Skeletal muscle tissue (tissue), 3 donors: ENCODE measurements at regions not wholly inside any gene's neighbourhood (a gene's known extent, or its start where the extent isn't known, plus 50 kb on each side); places are given as distances from the start of the nearest gene placed in this dataset.

ENCODE experiments used
- H3K27ac ChIP-seq: one replicate; pipeline ENCODE4 v1.7.0; 2013; ENCODE audit warnings: mild to moderate bottlenecking, low read depth, low read length, inconsistent platforms
- H3K27me3 ChIP-seq, 3 donors: one replicate each; pipeline ENCODE4 v1.7.0; 2013; ENCODE audit warnings: low read length in 3 of 3; ENCODE audit not compliant: control insufficient read depth in 3 of 3, insufficient read depth in 3 of 3
- H3K36me3 ChIP-seq, 3 donors: one replicate each; pipeline ENCODE4 v1.7.0; 2013; ENCODE audit warnings: low read length in 3 of 3; ENCODE audit not compliant: control insufficient read depth in 3 of 3, insufficient read depth in 3 of 3
- H3K4me1 ChIP-seq, 3 donors: one replicate each; pipeline ENCODE4 v1.7.0; 2013; ENCODE audit warnings: low read length in 3 of 3, mild to moderate bottlenecking in 3 of 3; ENCODE audit not compliant: control insufficient read depth in 3 of 3, insufficient read depth in 3 of 3
- H3K4me3 ChIP-seq, 3 donors: one replicate each; pipeline ENCODE4 v1.7.0; 2013; ENCODE audit warnings: low read length in 3 of 3
- H3K9ac ChIP-seq, 3 donors: one replicate each; pipeline ENCODE4 v1.7.0; 2013; ENCODE audit warnings: low read length in 3 of 3, mild to moderate bottlenecking in 3 of 3, moderate library complexity in 2 of 3, low read depth in 1 of 3
- H3K9me3 ChIP-seq, 3 donors: one replicate each; pipeline ENCODE4 v1.7.0; 2013; ENCODE audit warnings: low read length in 3 of 3; ENCODE audit not compliant: control insufficient read depth in 3 of 3
- donor health status: Osteomylitis.

- H3K27ac ChIP-seq = peak overlapping the region; percentile 83
- H3K36me3 ChIP-seq = no peaks in the 10 kb centered on the region
- no peak overlapping the region for H3K4me3 ChIP-seq
- no peak overlapping the region for H3K9ac ChIP-seq
- H3K4me1 ChIP-seq = peaks cover 44 to 56% (median 47%) of the 10 kb centered on the region in 3 donors
- H3K27me3 ChIP-seq = no peaks in the 10 kb centered on the region
- H3K9me3 ChIP-seq = no peaks in the 10 kb centered on the region
These were observed 200.2 kb upstream of the NUDT4 start for GRCh38 chr12:93177208-93178153.

GRCh38 chr12:93178154-93178878, 199.4 kb upstream of the NUDT4 start:
- Histone ChIP-seq H3K4me1 (peaks cover 38 to 48% (median 43%) of the 10 kb centered on the region in 3 donors), H3K9ac (no peak overlapping the region), H3K27me3 (no peaks in the 10 kb centered on the region), H3K27ac (no peak overlapping the region), H3K9me3 (no peaks in the 10 kb centered on the region), H3K36me3 (no peaks in the 10 kb centered on the region), H3K4me3 (no peak overlapping the region)

GRCh38 chr12:93179792-93180191, 197.9 kb upstream of the NUDT4 start:
- no peak overlapping the region for H3K4me3 ChIP-seq
- no peaks in the 10 kb centered on the region for H3K9me3 ChIP-seq
- no peaks in the 10 kb centered on the region for H3K27me3 ChIP-seq
- no peaks in the 10 kb centered on the region for H3K36me3 ChIP-seq
- H3K9ac ChIP-seq = no peak overlapping the region
- peaks cover 37 to 47% (median 39%) of the 10 kb centered on the region in 3 donors for H3K4me1 ChIP-seq
- H3K27ac ChIP-seq = peak overlapping the region; percentile 3

- H3K36me3 ChIP-seq = no peaks in the 10 kb centered on the region
- H3K4me3 ChIP-seq = no peak overlapping the region
- H3K4me1 ChIP-seq = peaks cover 35 to 54% (median 36%) of the 10 kb centered on the region in 3 donors
- no peak overlapping the region for H3K27ac ChIP-seq
- no peaks in the 10 kb centered on the region for H3K9me3 ChIP-seq
- H3K9ac ChIP-seq = no peak overlapping the region
- no peaks in the 10 kb centered on the region for H3K27me3 ChIP-seq
These were observed 197.2 kb upstream of the NUDT4 start for GRCh38 chr12:93180566-93180965.

GRCh38 chr12:93181409-93181965, 196.2 kb upstream of the NUDT4 start:
- Histone ChIP-seq H3K4me1 (peaks cover 27 to 52% (median 30%) of the 10 kb centered on the region in 3 donors), H3K27ac (peak overlapping the region; percentile 39)

GRCh38 chr12:93183940-93184671, 193.6 kb upstream of the NUDT4 start:
- peak overlapping the region; percentile 82 for H3K27ac ChIP-seq
- peak overlapping the region; percentile 25 to 47 (median 37) for H3K4me3 ChIP-seq

More at GRCh38 chr12:93181409-93181965, 196.2 kb upstream of the NUDT4 start:
- Histone ChIP-seq H3K9ac (no peak overlapping the region), H3K27me3 (no peaks in the 10 kb centered on the region), H3K9me3 (no peaks in the 10 kb centered on the region), H3K4me3 (no peak overlapping the region), H3K36me3 (no peaks in the 10 kb centered on the region)

GRCh38 chr12:93184672-93185368, 192.9 kb upstream of the NUDT4 start:
- Histone ChIP-seq H3K9ac (peak overlapping the region in 2 of 3 donors; percentile 13 to 39), H3K9me3 (no peaks in the 10 kb centered on the region), H3K36me3 (no peaks in the 10 kb centered on the region), H3K27me3 (no peaks in the 10 kb centered on the region), H3K27ac (peak overlapping the region; percentile 82), H3K4me3 (peak overlapping the region in 1 of 3 donors; percentile 25), H3K4me1 (peaks cover 19 to 38% (median 22%) of the 10 kb centered on the region in 3 donors)

More at GRCh38 chr12:93183940-93184671, 193.6 kb upstream of the NUDT4 start:
- H3K9ac ChIP-seq = peak overlapping the region; percentile 13 to 42 (median 39)
- peaks cover 22 to 42% (median 26%) of the 10 kb centered on the region in 3 donors for H3K4me1 ChIP-seq
- no peaks in the 10 kb centered on the region for H3K9me3 ChIP-seq
- H3K36me3 ChIP-seq = no peaks in the 10 kb centered on the region
- no peaks in the 10 kb centered on the region for H3K27me3 ChIP-seq

GRCh38 chr12:93185369-93185741, 192.4 kb upstream of the NUDT4 start:
- H3K36me3 ChIP-seq = no peaks in the 10 kb centered on the region
- no peak overlapping the region for H3K9ac ChIP-seq
- H3K4me1 ChIP-seq = peaks cover 16 to 36% (median 19%) of the 10 kb centered on the region in 3 donors
- H3K27ac ChIP-seq = peak overlapping the region; percentile 82
- no peaks in the 10 kb centered on the region for H3K9me3 ChIP-seq
- no peak overlapping the region for H3K4me3 ChIP-seq
- H3K27me3 ChIP-seq = no peaks in the 10 kb centered on the region

GRCh38 chr12:93186131-93186530, 191.6 kb upstream of the NUDT4 start:
- no peaks in the 10 kb centered on the region for H3K9me3 ChIP-seq
- H3K27ac ChIP-seq = no peak overlapping the region
- no peaks in the 10 kb centered on the region for H3K27me3 ChIP-seq
- peaks cover 14 to 36% (median 20%) of the 10 kb centered on the region in 3 donors for H3K4me1 ChIP-seq
- H3K36me3 ChIP-seq = no peaks in the 10 kb centered on the region
- H3K9ac ChIP-seq = no peak overlapping the region
- H3K4me3 ChIP-seq = no peak overlapping the region
